SJCRH30 (cell line): ENCODE measurements at regions not wholly inside any gene's neighbourhood (a gene's known extent, or its start where the extent isn't known, plus 50 kb on each side); places are given as distances from the start of the nearest gene placed in this dataset.
"Not testable (repeated sequence)": the region's sequence is repeated elsewhere in the genome, so short reads cannot be mapped to it uniquely, and the experiment has no call there.

Source experiments
- DNase-seq, 2 experiments: peaks; one replicate each; pipeline ENCODE4 v3.0.0-alpha.2; 2015 to 2020
- H3K27ac ChIP-seq: fragments of 250-450 bp; sonication (Bioruptor Pico); 2 replicates; pipeline ENCODE4 v1.5.1; 2020; ENCODE audit warnings: mild to moderate bottlenecking, moderate library complexity
- H3K27me3 ChIP-seq: fragments of 250-450 bp; sonication (Bioruptor Pico); 2 replicates; pipeline ENCODE4 v1.5.1; 2020; ENCODE audit warnings: mild to moderate bottlenecking, moderate library complexity
- H3K36me3 ChIP-seq: fragments of 250-450 bp; sonication (Bioruptor Pico); 2 replicates; pipeline ENCODE4 v1.5.1; 2020; ENCODE audit warnings: mild to moderate bottlenecking, moderate library complexity
- H3K4me1 ChIP-seq: fragments of 250-450 bp; sonication (Bioruptor Pico); 2 replicates; pipeline ENCODE4 v1.5.1; 2020; ENCODE audit warnings: mild to moderate bottlenecking, moderate library complexity
- H3K4me3 ChIP-seq: fragments of 250-450 bp; sonication (Bioruptor Pico); 2 replicates; pipeline ENCODE4 v1.5.1; 2020; ENCODE audit warnings: mild to moderate bottlenecking, moderate library complexity
- H3K9me3 ChIP-seq: fragments of 250-450 bp; sonication (Bioruptor Pico); replicated peaks from 2 replicates; pipeline ENCODE4 v1.5.1; 2020; ENCODE audit warnings: mild to moderate bottlenecking, moderate library complexity

GRCh38 chr7:20916311-20916710 is 129.6 kb upstream of the SP8 start:
- DNase-seq: no peak
- H3K36me3 ChIP-seq: no peaks in the 10 kb centered on the region
- H3K27me3 ChIP-seq: no peaks in the 10 kb centered on the region
- no peaks in the 10 kb centered on the region for H3K9me3 ChIP-seq
- no peak overlapping the region for H3K27ac ChIP-seq
- no peak overlapping the region for H3K4me3 ChIP-seq
- no peaks in the 10 kb centered on the region for H3K4me1 ChIP-seq

DNA sequence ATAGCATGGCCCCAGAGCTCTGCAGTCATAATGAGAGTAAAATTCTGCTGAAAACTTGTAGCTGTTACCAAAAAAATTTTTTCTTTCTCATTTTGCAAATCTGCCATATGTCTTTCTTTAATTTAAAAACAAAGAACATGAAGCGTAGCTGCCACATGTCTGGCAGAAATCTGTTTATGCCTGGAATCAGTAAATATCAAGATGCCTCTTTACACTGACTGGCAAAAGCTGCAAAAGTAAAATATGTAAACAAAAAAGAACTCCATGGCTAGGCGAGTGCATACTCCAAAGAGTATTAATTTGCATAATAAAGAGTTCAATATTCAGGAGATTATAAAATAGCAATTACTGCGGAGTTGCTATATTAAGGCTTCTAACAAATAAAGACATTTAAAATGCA is 130.9 kb upstream of the SP8 start:
- Histone ChIP-seq H3K9me3 (no peaks in the 10 kb centered on the region), H3K27ac (no peak overlapping the region), H3K36me3 (no peaks in the 10 kb centered on the region), H3K4me1 (no peaks in the 10 kb centered on the region), H3K27me3 (no peaks in the 10 kb centered on the region), H3K4me3 (no peak overlapping the region)
- DNase-seq: no peak

DNA sequence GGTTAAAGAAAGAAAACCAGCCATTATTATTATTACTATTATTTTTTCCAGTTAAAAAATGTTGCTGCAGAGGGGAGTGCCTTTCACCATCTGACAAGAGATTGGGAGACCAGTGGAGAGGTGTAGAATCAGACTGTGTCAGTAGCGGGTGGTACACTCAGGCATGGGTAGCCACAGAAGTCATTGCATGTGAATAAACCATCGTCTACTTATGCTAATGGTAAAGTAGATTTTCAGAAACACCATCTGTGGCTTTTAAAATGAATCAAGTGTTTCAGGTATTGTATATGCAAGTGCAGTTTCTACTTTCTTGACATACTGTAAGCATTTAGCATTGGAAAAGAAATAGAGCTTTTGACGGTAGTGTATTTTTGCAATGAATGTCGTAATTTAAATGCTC is 131.5 kb upstream of the SP8 start:
- no peak for DNase-seq
- H3K9me3 ChIP-seq: no peaks in the 10 kb centered on the region
- no peaks in the 10 kb centered on the region for H3K36me3 ChIP-seq
- H3K4me3 ChIP-seq: no peak overlapping the region
- no peak overlapping the region for H3K27ac ChIP-seq
- no peaks in the 10 kb centered on the region for H3K27me3 ChIP-seq
- no peaks in the 10 kb centered on the region for H3K4me1 ChIP-seq

GRCh38 chr7:20927178-20927577 is 140.5 kb upstream of the SP8 start:
- H3K27ac ChIP-seq, H3K4me3 ChIP-seq, H3K27me3 ChIP-seq, H3K4me1 ChIP-seq, DNase-seq, H3K9me3 ChIP-seq, H3K36me3 ChIP-seq: not testable (repeated sequence)

DNA sequence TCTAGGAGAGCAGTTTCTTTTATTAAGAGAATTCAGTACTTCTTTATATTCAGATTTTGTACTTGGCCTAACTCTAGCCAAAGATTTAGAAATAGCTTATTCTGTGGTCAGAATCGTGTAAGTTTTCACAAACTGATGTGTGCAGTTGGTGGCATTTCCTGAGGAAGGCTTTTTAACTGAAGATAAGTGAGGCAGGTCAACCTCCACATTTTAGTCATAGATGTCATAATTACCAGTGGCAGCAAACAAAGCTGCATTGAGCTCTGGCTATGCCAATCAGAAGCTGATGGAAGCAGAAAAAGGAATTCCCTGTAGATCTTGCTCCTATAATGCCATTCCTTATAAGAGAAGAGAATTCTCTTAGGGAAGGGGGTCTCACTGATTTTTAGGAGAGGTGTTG is 141.3 kb upstream of the SP8 start:
- Histone ChIP-seq H3K4me3 (no peak overlapping the region), H3K27ac (no peak overlapping the region), H3K4me1 (no peaks in the 10 kb centered on the region), H3K27me3 (no peaks in the 10 kb centered on the region), H3K36me3 (no peaks in the 10 kb centered on the region), H3K9me3 (no peaks in the 10 kb centered on the region)
- no peak for DNase-seq

- no peaks in the 10 kb centered on the region for H3K9me3 ChIP-seq
- no peaks in the 10 kb centered on the region for H3K36me3 ChIP-seq
- H3K27ac ChIP-seq: no peak overlapping the region
- H3K4me1 ChIP-seq: no peaks in the 10 kb centered on the region
- H3K27me3 ChIP-seq: no peaks in the 10 kb centered on the region; the same call in 1 of the 2 replicates
- H3K4me3 ChIP-seq: no peak overlapping the region
- DNase-seq: no peak
Measured at GRCh38 chr7:20929199-20929598, 142.5 kb upstream of the SP8 start.

DNA sequence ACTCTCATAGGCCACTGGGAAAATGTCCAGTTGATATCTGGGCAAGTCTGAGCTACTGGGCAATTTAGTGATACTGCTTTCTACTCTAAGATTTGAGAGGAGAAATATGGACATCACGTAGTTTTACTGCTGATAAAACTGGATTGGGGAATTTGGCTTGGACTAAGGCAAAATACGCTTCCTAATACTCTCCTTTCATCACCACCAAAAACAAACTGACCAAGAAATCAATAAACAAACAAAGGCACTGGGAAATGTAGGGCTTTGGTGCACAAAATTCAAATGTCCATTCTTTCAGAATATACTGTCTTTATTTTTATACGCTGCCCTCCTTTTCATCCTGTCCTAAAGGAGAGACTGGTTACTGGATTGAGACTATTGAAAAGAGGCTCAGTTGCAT is 145.1 kb upstream of the SP8 start:
- Histone ChIP-seq H3K4me1 (no peaks in the 10 kb centered on the region), H3K9me3 (no peaks in the 10 kb centered on the region), H3K36me3 (no peaks in the 10 kb centered on the region), H3K4me3 (no peak overlapping the region), H3K27ac (no peak overlapping the region), H3K27me3 (no peaks in the 10 kb centered on the region; the same call in 1 of the 2 replicates)
- no peak for DNase-seq

DNA sequence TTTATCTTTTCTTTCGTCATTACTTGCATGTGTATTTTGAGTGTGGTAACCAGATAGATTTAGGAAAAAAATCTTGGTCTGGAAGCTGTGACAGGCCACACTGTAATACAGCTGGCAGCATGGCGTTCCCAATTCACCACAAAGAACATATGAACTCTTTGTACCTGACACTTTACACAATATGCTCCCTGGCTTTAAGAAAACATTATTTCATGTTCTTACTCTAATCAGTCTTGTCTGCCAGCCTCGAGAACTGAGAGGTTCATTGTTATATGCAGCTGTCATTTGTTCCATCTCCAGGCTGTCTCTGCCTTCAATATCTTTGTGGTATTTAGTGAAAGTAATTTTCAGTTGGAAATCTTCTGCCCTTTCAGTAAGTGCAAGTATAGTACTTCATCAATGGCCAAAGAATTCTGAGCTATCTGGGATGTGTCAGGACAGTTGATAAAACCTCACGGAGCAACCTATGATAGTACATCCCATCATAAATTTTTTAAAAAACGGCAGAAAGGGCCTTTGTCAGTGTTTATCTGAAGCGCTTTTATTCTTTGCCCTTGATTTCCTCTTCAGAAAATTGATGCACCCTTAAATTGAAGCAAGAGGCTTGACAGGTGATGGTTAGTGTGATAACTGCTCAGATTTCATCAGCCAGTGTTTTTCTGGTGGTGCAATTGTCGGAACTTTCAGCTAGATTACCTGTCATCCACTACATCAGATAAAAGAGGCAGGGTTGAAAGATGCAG is 146.3 kb upstream of the SP8 start:
- H3K27me3 ChIP-seq: no peaks in the 10 kb centered on the region; the same call in 1 of the 2 replicates
- DNase-seq: peak; percentile 25 to 58
- no peak overlapping the region for H3K4me3 ChIP-seq
- no peak overlapping the region for H3K27ac ChIP-seq
- no peaks in the 10 kb centered on the region for H3K4me1 ChIP-seq
- no peaks in the 10 kb centered on the region for H3K9me3 ChIP-seq
- no peaks in the 10 kb centered on the region for H3K36me3 ChIP-seq

- no peak overlapping the region for H3K4me3 ChIP-seq
- H3K4me1 ChIP-seq: no peaks in the 10 kb centered on the region
- no peak overlapping the region for H3K27ac ChIP-seq
- no peaks in the 10 kb centered on the region for H3K27me3 ChIP-seq
- no peaks in the 10 kb centered on the region for H3K36me3 ChIP-seq
- H3K9me3 ChIP-seq: 0 out of 2 replicates have a peak, but pooled peaks cover 2% of the 10 kb centered on the region
- no peak for DNase-seq
Measured at GRCh38 chr7:20945451-20945850, 158.8 kb upstream of the SP8 start.

- Histone ChIP-seq H3K4me3 (no peak overlapping the region), H3K27me3 (no peaks in the 10 kb centered on the region), H3K36me3 (no peaks in the 10 kb centered on the region), H3K27ac (no peak overlapping the region), H3K4me1 (no peaks in the 10 kb centered on the region), H3K9me3 (no peaks in the 10 kb centered on the region)
- DNase-seq: no peak
Measured at GRCh38 chr7:20952916-20953315, 166.2 kb upstream of the SP8 start.

DNA sequence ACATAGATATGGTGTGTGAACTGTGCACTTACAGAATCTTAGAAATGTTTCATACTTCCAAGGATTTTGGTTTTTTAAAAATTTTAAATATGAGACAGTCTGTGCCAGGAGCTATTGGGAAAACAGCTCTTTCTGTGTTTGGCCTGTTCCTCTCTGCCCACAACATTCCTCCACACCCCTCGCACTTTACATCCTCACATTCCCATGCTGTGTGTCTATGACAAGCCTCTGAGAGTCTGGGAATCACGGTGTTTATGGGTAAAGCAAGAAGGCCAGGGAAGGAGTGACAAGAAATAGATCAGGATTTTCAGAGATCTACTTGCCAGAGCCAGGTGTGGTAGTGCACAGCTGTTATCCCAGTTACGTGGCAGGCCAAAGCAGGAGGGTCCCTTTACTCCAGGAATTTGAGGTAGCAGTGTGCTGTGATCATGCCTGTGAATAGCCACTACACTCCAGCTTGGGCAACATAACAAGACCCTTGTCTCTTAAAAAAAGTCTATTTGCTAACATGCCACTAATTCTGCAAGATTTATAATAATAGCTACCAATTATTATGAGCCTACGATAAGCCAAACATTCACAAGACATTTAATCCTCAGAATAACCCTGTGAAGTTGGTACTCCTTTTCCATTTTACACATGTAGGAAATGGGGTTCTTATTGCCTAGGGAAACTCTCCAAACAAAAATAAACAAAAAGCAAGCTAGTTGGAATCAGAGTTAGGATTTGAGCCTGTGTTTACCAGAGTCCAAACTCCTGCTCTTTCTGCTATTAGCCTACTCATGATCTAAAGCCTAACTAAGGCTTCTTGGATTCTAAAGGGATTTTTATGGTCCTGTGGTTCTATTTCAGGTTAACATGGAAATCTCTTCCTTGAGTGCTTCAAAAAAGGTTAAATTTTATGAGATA is 168.3 kb upstream of the SP8 start:
- no peak for DNase-seq
- Histone ChIP-seq H3K4me1 (no peaks in the 10 kb centered on the region), H3K4me3 (no peak overlapping the region), H3K27me3 (no peaks in the 10 kb centered on the region), H3K9me3 (no peaks in the 10 kb centered on the region), H3K27ac (no peak overlapping the region), H3K36me3 (no peaks in the 10 kb centered on the region)

DNA sequence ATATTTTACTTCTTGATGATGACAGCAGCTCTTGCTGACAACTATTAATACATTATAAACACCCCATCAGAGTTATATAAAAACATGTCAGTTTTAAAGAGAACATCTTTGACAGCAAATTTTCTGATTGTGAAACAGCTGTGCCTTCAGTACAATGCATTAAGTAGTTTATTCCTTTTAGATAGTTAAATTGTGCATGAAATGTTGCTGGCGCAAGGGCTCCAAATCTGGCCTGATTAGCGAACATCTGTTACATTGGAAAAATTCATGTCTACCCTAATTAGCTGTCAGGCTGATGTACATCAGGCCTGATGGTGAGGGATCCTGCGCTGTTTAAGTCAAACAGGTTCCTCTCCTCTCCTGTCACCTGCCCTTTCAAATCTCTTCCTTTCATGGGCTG is 171.9 kb upstream of the SP8 start:
- Histone ChIP-seq H3K9me3 (no peaks in the 10 kb centered on the region), H3K4me3 (no peak overlapping the region), H3K36me3 (no peaks in the 10 kb centered on the region), H3K4me1 (no peaks in the 10 kb centered on the region), H3K27me3 (no peaks in the 10 kb centered on the region), H3K27ac (no peak overlapping the region)
- DNase-seq: no peak

- Histone ChIP-seq H3K27me3 (no peaks in the 10 kb centered on the region), H3K36me3 (no peaks in the 10 kb centered on the region), H3K27ac (no peak overlapping the region), H3K9me3 (no peaks in the 10 kb centered on the region), H3K4me3 (no peak overlapping the region), H3K4me1 (no peaks in the 10 kb centered on the region)
- DNase-seq: no peak
Measured at GRCh38 chr7:20959281-20959680, 172.6 kb upstream of the SP8 start.

DNA sequence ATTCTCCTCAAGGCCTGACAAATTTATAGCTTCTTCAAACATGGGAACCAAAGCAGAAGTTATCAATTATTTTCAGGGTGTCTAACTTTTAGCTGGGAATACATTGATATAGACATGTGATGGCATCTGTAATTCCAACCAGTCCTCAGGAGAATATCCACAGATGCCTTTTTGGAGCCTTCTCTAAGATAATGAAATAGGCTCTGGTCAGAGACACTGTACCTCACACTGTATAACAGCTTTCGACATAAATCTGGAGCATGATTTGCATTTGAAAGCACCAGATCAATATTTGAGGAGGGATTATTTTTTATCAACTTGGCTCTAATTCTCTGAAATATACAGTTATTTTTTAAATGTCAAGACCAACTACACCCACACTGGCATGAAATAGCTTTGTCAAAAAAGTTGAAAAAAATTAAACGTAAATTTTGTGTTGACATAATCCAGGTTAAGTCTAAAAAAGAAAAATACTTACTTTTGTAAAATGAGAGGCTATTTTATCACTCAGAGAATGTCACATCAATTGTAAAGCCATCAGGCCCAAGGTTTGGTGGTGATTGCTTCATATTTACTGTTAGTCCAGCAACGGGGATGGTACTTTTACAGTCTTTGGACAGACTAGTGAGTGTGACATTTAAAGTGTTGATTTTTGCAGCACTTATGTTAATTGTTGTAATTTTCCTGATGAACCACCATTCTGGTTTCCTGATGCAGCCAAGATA is 177.0 kb upstream of the SP8 start:
- no peak for DNase-seq
- Histone ChIP-seq H3K4me3 (no peak overlapping the region), H3K36me3 (no peaks in the 10 kb centered on the region), H3K27me3 (no peaks in the 10 kb centered on the region), H3K9me3 (no peaks in the 10 kb centered on the region), H3K27ac (no peak overlapping the region), H3K4me1 (no peaks in the 10 kb centered on the region)

GRCh38 chr7:20964281-20964918 is 177.7 kb upstream of the SP8 start:
- Histone ChIP-seq H3K36me3 (no peaks in the 10 kb centered on the region), H3K27ac (no peak overlapping the region)

More at GRCh38 chr7:20964281-20964918, 177.7 kb upstream of the SP8 start:
- Histone ChIP-seq H3K9me3 (no peaks in the 10 kb centered on the region), H3K27me3 (no peaks in the 10 kb centered on the region), H3K4me3 (no peak overlapping the region), H3K4me1 (no peaks in the 10 kb centered on the region)
- DNase-seq: no peak
